Progenitor cell of endocrine pancreas (in vitro differentiated cells): ENCODE measurements at regions not wholly inside any gene's neighbourhood (a gene's known extent, or its start where the extent isn't known, plus 50 kb on each side); places are given as distances from the start of the nearest gene placed in this dataset.

ENCODE experiments used
- DNase-seq: peaks from one replicate; pipeline ENCODE4 v3.0.0; 2021; ENCODE audit warnings: low spot score; ENCODE audit not compliant: unreplicated experiment
- H3K27ac Mint-ChIP-seq: 2 replicates; pipeline ENCODE4 v1.8.0; 2021; ENCODE audit warnings: mild to moderate bottlenecking, moderate library complexity, mixed read lengths
- H3K27me3 Mint-ChIP-seq: 2 replicates; pipeline ENCODE4 v1.8.0; 2021; ENCODE audit warnings: mixed read lengths
- H3K36me3 Mint-ChIP-seq: 2 replicates; pipeline ENCODE4 v1.8.0; 2022; ENCODE audit warnings: mixed read lengths; ENCODE audit not compliant: insufficient read depth
- H3K4me1 Mint-ChIP-seq: 2 replicates; pipeline ENCODE4 v1.8.0; 2021; ENCODE audit warnings: low read depth, mixed read lengths
- H3K4me3 Mint-ChIP-seq: 2 replicates; pipeline ENCODE4 v1.8.0; 2021; ENCODE audit warnings: low read depth, mild to moderate bottlenecking, moderate library complexity, mixed read lengths
- H3K9me3 Mint-ChIP-seq: 2 replicates; pipeline ENCODE4 v1.8.0; 2021; ENCODE audit warnings: low read depth, mixed read lengths
- CTCF ChIP-seq: fragments of 200-600 bp; sonication (generic); IDR thresholded peaks from one replicate; pipeline ENCODE4 v1.5.0; 2021; ENCODE audit warnings: antibody characterized with exemption, mild to moderate bottlenecking; ENCODE audit not compliant: unreplicated experiment

GRCh38 chr4:126346654-126347053 lies 1031.9 kb downstream of the FAT4 start:
- H3K27me3 Mint-ChIP-seq = no peaks in the 10 kb centered on the region
- no peak for DNase-seq

GRCh38 chr4:126354784-126355183 lies 1040.0 kb downstream of the FAT4 start:
- Mint-ChIP-seq H3K9me3 (no peaks in the 10 kb centered on the region), H3K4me1 (peaks cover 3% of the 10 kb centered on the region), H3K4me3 (no peak overlapping the region), H3K27me3 (no peaks in the 10 kb centered on the region), H3K27ac (no peak overlapping the region), H3K36me3 (no peaks in the 10 kb centered on the region)
- DNase-seq = no peak
- no peak for TF ChIP-seq CTCF

More at GRCh38 chr4:126346654-126347053, 1031.9 kb downstream of the FAT4 start:
- no peak overlapping the region for H3K27ac Mint-ChIP-seq
- no peaks in the 10 kb centered on the region for H3K36me3 Mint-ChIP-seq
- no peak overlapping the region for H3K4me3 Mint-ChIP-seq
- no peaks in the 10 kb centered on the region for H3K9me3 Mint-ChIP-seq
- TF ChIP-seq CTCF = no peak
- H3K4me1 Mint-ChIP-seq = no peaks in the 10 kb centered on the region

GRCh38 chr4:126358041-126358440 lies 1043.3 kb downstream of the FAT4 start:
- no peaks in the 10 kb centered on the region for H3K36me3 Mint-ChIP-seq
- peaks cover 5% of the 10 kb centered on the region for H3K4me1 Mint-ChIP-seq
- no peak for TF ChIP-seq CTCF
- DNase-seq = no peak
- no peaks in the 10 kb centered on the region for H3K27me3 Mint-ChIP-seq
- no peak overlapping the region for H3K4me3 Mint-ChIP-seq
- H3K27ac Mint-ChIP-seq = no peak overlapping the region
- no peaks in the 10 kb centered on the region for H3K9me3 Mint-ChIP-seq

- Mint-ChIP-seq H3K27ac (no peak overlapping the region), H3K27me3 (no peaks in the 10 kb centered on the region), H3K9me3 (no peaks in the 10 kb centered on the region), H3K4me1 (peaks cover 2% of the 10 kb centered on the region), H3K36me3 (no peaks in the 10 kb centered on the region), H3K4me3 (no peak overlapping the region)
- no peak for TF ChIP-seq CTCF
- no peak for DNase-seq
Measured at GRCh38 chr4:126361287-126361686, 1046.5 kb downstream of the FAT4 start.

GRCh38 chr4:126364311-126364911 lies 1049.7 kb downstream of the FAT4 start:
- no peaks in the 10 kb centered on the region for H3K36me3 Mint-ChIP-seq
- no peaks in the 10 kb centered on the region for H3K9me3 Mint-ChIP-seq
- no peaks in the 10 kb centered on the region for H3K27me3 Mint-ChIP-seq
- H3K4me1 Mint-ChIP-seq = peaks cover 2% of the 10 kb centered on the region
- H3K4me3 Mint-ChIP-seq = no peak overlapping the region
- DNase-seq = no peak
- H3K27ac Mint-ChIP-seq = no peak overlapping the region
- TF ChIP-seq CTCF = no peak
